ENCODE measurements at regions not wholly inside any gene's neighbourhood (a gene's known extent, or its start where the extent isn't known, plus 50 kb on each side); places are given as distances from the start of the nearest gene placed in this dataset.

GRCh38 chr21:17003258-17003615 is 509.6 kb upstream of the CXADR start:
- Histone ChIP-seq H2BK5ac (ENCODE audit: low read length) (no peak overlapping the region), H3K9me3 (replicated peaks in 1 of 2; ENCODE audit: control insufficient read depth in 2 of 2, insufficient read depth in 1 of 2, low read depth in 1 of 2, low read length in 2 of 2) (no peaks in the 10 kb centered on the region), H3K4me2 (ENCODE audit: insufficient read depth, low read length, poor library complexity, severe bottlenecking) (no peak overlapping the region), H4K91ac (ENCODE audit: low read depth, low read length, poor library complexity) (no peak overlapping the region), H3K23ac (ENCODE audit: low read depth, low read length, poor library complexity) (no peak overlapping the region), H3K9ac (ENCODE audit: low read depth, low read length, poor library complexity) (no peak overlapping the region), H3K18ac (ENCODE audit: low read length) (no peak overlapping the region), H3K4me3 (ENCODE audit: low read length in 2 of 2) (no peak overlapping the region), H3K4ac (ENCODE audit: low read length) (no peak overlapping the region), H3K14ac (ENCODE audit: low read length) (no peak overlapping the region), H4K8ac (ENCODE audit: low read depth, low read length) (no peak overlapping the region), H3K27ac (replicated peaks; ENCODE audit: low read length) (no peak overlapping the region), H2AK5ac (ENCODE audit: low read depth, low read length) (no peak overlapping the region), H2AFZ (ENCODE audit: low read length) (peak overlapping the region; percentile 75), H3K36me3 (replicated peaks in 1 of 2; ENCODE audit: control insufficient read depth in 2 of 2, insufficient read depth in 2 of 2, low read length in 2 of 2) (no peaks in the 10 kb centered on the region), H2BK15ac (ENCODE audit: low read length) (no peak overlapping the region), H3K79me1 (ENCODE audit: low read depth, low read length) (no peaks in the 10 kb centered on the region), H3K4me1 (ENCODE audit: control insufficient read depth in 2 of 2, insufficient read depth in 1 of 2, low read depth in 1 of 2, low read length in 2 of 2) (peaks cover 0 to 20% of the 10 kb centered on the region in 2 donors), H2BK120ac (ENCODE audit: low read depth, low read length) (no peak overlapping the region), H3K27me3 (ENCODE audit: control insufficient read depth in 3 of 3, insufficient read depth in 3 of 3, low read depth in 1 of 3, low read length in 3 of 3) (no peaks in the 10 kb centered on the region), H2BK12ac (ENCODE audit: low read length) (no peak overlapping the region)
- WGBS, 2 donors (ENCODE audit: extremely low coverage in 2 of 2, insufficient read length in 2 of 2, insufficient replicate concordance in 1 of 2): no CpG with 5 or more reads among the region's 1 CpG
- DNase-seq (ENCODE audit: low spot score): no peak

- no peak overlapping the region for H3K27ac ChIP-seq (replicated peaks; ENCODE audit: low read length)
Observed at GRCh38 chr21:17003763-17004373, 509.0 kb upstream of the CXADR start.

GRCh38 chr21:17032141-17032655 is 480.6 kb upstream of the CXADR start:
- H3K27ac ChIP-seq (replicated peaks; ENCODE audit: low read length): no peak overlapping the region
- no peak overlapping the region for H4K91ac ChIP-seq (ENCODE audit: low read depth, low read length, poor library complexity)
- H3K4me2 ChIP-seq (ENCODE audit: insufficient read depth, low read length, poor library complexity, severe bottlenecking): no peak overlapping the region
- H2AFZ ChIP-seq (ENCODE audit: low read length): no peak overlapping the region
- H3K79me1 ChIP-seq (ENCODE audit: low read depth, low read length): no peaks in the 10 kb centered on the region
- no peak overlapping the region for H2BK15ac ChIP-seq (ENCODE audit: low read length)
- H3K23ac ChIP-seq (ENCODE audit: low read depth, low read length, poor library complexity): no peak overlapping the region
- no CpG with 5 or more reads among the region's 2 CpGs for WGBS, 2 donors (ENCODE audit: extremely low coverage in 2 of 2, insufficient read length in 2 of 2, insufficient replicate concordance in 1 of 2)
- no peak overlapping the region for H3K18ac ChIP-seq (ENCODE audit: low read length)
- H3K9ac ChIP-seq (ENCODE audit: low read depth, low read length, poor library complexity): no peak overlapping the region
- no peak overlapping the region for H2BK12ac ChIP-seq (ENCODE audit: low read length)
- H2BK120ac ChIP-seq (ENCODE audit: low read depth, low read length): no peak overlapping the region
- no peak for DNase-seq (ENCODE audit: low spot score)
- no peak overlapping the region for H2AK5ac ChIP-seq (ENCODE audit: low read depth, low read length)
- no peak overlapping the region for H4K8ac ChIP-seq (ENCODE audit: low read depth, low read length)
- H3K27me3 ChIP-seq (ENCODE audit: control insufficient read depth in 3 of 3, insufficient read depth in 3 of 3, low read depth in 1 of 3, low read length in 3 of 3): no peaks in the 10 kb centered on the region
- peaks cover 0 to 3% of the 10 kb centered on the region in 2 donors for H3K9me3 ChIP-seq (replicated peaks in 1 of 2; ENCODE audit: control insufficient read depth in 2 of 2, insufficient read depth in 1 of 2, low read depth in 1 of 2, low read length in 2 of 2)
- no peak overlapping the region for H3K14ac ChIP-seq (ENCODE audit: low read length)
- H3K4me1 ChIP-seq (ENCODE audit: control insufficient read depth in 2 of 2, insufficient read depth in 1 of 2, low read depth in 1 of 2, low read length in 2 of 2): no peaks in the 10 kb centered on the region
- no peaks in the 10 kb centered on the region for H3K36me3 ChIP-seq (replicated peaks in 1 of 2; ENCODE audit: control insufficient read depth in 2 of 2, insufficient read depth in 2 of 2, low read length in 2 of 2)
- H3K4ac ChIP-seq (ENCODE audit: low read length): no peak overlapping the region
- H3K4me3 ChIP-seq (ENCODE audit: low read length in 2 of 2): no peak overlapping the region
- H2BK5ac ChIP-seq (ENCODE audit: low read length): no peak overlapping the region

More at GRCh38 chr21:17003763-17004373, 509.0 kb upstream of the CXADR start:
- Histone ChIP-seq H3K4me1 (ENCODE audit: control insufficient read depth in 2 of 2, insufficient read depth in 1 of 2, low read depth in 1 of 2, low read length in 2 of 2) (peaks cover 0 to 20% of the 10 kb centered on the region in 2 donors), H3K18ac (ENCODE audit: low read length) (no peak overlapping the region), H2AK5ac (ENCODE audit: low read depth, low read length) (no peak overlapping the region), H3K9ac (ENCODE audit: low read depth, low read length, poor library complexity) (no peak overlapping the region), H2BK12ac (ENCODE audit: low read length) (no peak overlapping the region), H4K8ac (ENCODE audit: low read depth, low read length) (no peak overlapping the region), H3K14ac (ENCODE audit: low read length) (no peak overlapping the region), H3K27me3 (ENCODE audit: control insufficient read depth in 3 of 3, insufficient read depth in 3 of 3, low read depth in 1 of 3, low read length in 3 of 3) (no peaks in the 10 kb centered on the region), H2BK5ac (ENCODE audit: low read length) (no peak overlapping the region), H2BK120ac (ENCODE audit: low read depth, low read length) (no peak overlapping the region), H4K91ac (ENCODE audit: low read depth, low read length, poor library complexity) (no peak overlapping the region), H3K9me3 (replicated peaks in 1 of 2; ENCODE audit: control insufficient read depth in 2 of 2, insufficient read depth in 1 of 2, low read depth in 1 of 2, low read length in 2 of 2) (no peaks in the 10 kb centered on the region), H2BK15ac (ENCODE audit: low read length) (no peak overlapping the region), H2AFZ (ENCODE audit: low read length) (peak overlapping the region; percentile 75), H3K23ac (ENCODE audit: low read depth, low read length, poor library complexity) (no peak overlapping the region), H3K4ac (ENCODE audit: low read length) (no peak overlapping the region), H3K79me1 (ENCODE audit: low read depth, low read length) (no peaks in the 10 kb centered on the region), H3K36me3 (replicated peaks in 1 of 2; ENCODE audit: control insufficient read depth in 2 of 2, insufficient read depth in 2 of 2, low read length in 2 of 2) (no peaks in the 10 kb centered on the region), H3K4me2 (ENCODE audit: insufficient read depth, low read length, poor library complexity, severe bottlenecking) (no peak overlapping the region), H3K4me3 (ENCODE audit: low read length in 2 of 2) (no peak overlapping the region)
- WGBS, 2 donors (ENCODE audit: extremely low coverage in 2 of 2, insufficient read length in 2 of 2, insufficient replicate concordance in 1 of 2): no CpG with 5 or more reads among the region's 3 CpGs
- DNase-seq (ENCODE audit: low spot score): no peak

GRCh38 chr21:17044696-17045095 is 468.1 kb upstream of the CXADR start:
- Histone ChIP-seq H3K9ac (ENCODE audit: low read depth, low read length, poor library complexity) (no peak overlapping the region), H3K36me3 (replicated peaks in 1 of 2; ENCODE audit: control insufficient read depth in 2 of 2, insufficient read depth in 2 of 2, low read length in 2 of 2) (no peaks in the 10 kb centered on the region), H3K18ac (ENCODE audit: low read length) (no peak overlapping the region), H3K27me3 (ENCODE audit: control insufficient read depth in 3 of 3, insufficient read depth in 3 of 3, low read depth in 1 of 3, low read length in 3 of 3) (no peaks in the 10 kb centered on the region), H4K8ac (ENCODE audit: low read depth, low read length) (no peak overlapping the region), H3K4me2 (ENCODE audit: insufficient read depth, low read length, poor library complexity, severe bottlenecking) (no peak overlapping the region), H3K9me3 (replicated peaks in 1 of 2; ENCODE audit: control insufficient read depth in 2 of 2, insufficient read depth in 1 of 2, low read depth in 1 of 2, low read length in 2 of 2) (no peaks in the 10 kb centered on the region), H2BK5ac (ENCODE audit: low read length) (no peak overlapping the region), H3K14ac (ENCODE audit: low read length) (no peak overlapping the region), H3K23ac (ENCODE audit: low read depth, low read length, poor library complexity) (no peak overlapping the region), H2BK12ac (ENCODE audit: low read length) (no peak overlapping the region), H3K79me1 (ENCODE audit: low read depth, low read length) (no peaks in the 10 kb centered on the region), H2BK15ac (ENCODE audit: low read length) (no peak overlapping the region), H3K4ac (ENCODE audit: low read length) (no peak overlapping the region), H3K27ac (replicated peaks; ENCODE audit: low read length) (no peak overlapping the region), H2AFZ (ENCODE audit: low read length) (no peak overlapping the region), H4K91ac (ENCODE audit: low read depth, low read length, poor library complexity) (no peak overlapping the region), H2BK120ac (ENCODE audit: low read depth, low read length) (no peak overlapping the region), H3K4me3 (ENCODE audit: low read length in 2 of 2) (no peak overlapping the region), H3K4me1 (ENCODE audit: control insufficient read depth in 2 of 2, insufficient read depth in 1 of 2, low read depth in 1 of 2, low read length in 2 of 2) (peaks cover 0 to 2% of the 10 kb centered on the region in 2 donors), H2AK5ac (ENCODE audit: low read depth, low read length) (no peak overlapping the region)
- DNase-seq (ENCODE audit: low spot score): no peak
- WGBS, 2 donors (ENCODE audit: extremely low coverage in 2 of 2, insufficient read length in 2 of 2, insufficient replicate concordance in 1 of 2): no CpG with 5 or more reads among the region's 3 CpGs

All from neuronal stem cell (in vitro differentiated cells).